ENCODE measurements at regions not wholly inside any gene's neighbourhood (a gene's known extent, or its start where the extent isn't known, plus 50 kb on each side); places are given as distances from the start of the nearest gene placed in this dataset.

- no peaks in the 10 kb centered on the region for H3K79me2 ChIP-seq (ENCODE audit: insufficient read depth, low read length)
- TF ChIP-seq POLR2A (IDR thresholded peaks at IDR 0.05; ENCODE audit: borderline replicate concordance, extremely low read depth, insufficient read depth, insufficient read length) = no peak
- no peaks in the 10 kb centered on the region for H3K4me1 ChIP-seq (ENCODE audit: control insufficient read depth in 1 of 2, insufficient read depth in 2 of 2, low read length in 2 of 2)
- BruUV-seq (replicated peaks) = no TSS peak
- H3K4me2 ChIP-seq (ENCODE audit: low read length) = no peak overlapping the region
- H3K9me3 ChIP-seq (ENCODE audit: control insufficient read depth in 1 of 2, insufficient read depth in 1 of 2, low read depth in 1 of 2, low read length in 2 of 2) = no peaks in the 10 kb centered on the region
- H2AFZ ChIP-seq (ENCODE audit: low read depth, low read length, poor library complexity, severe bottlenecking) = no peak overlapping the region
- DNase-seq (ENCODE audit: low read depth, low spot score) (no peak), ATAC-seq (no peak)
- ChIA-PET POLR2A (no interaction called here), CTCF (no interaction called here), RAD21 (ENCODE audit: low non-redundant PET in 1 of 2, low total read pairs in 2 of 2, uncharacterized antibody in 2 of 2, unreplicated experiment in 2 of 2) (no interaction called here)
- H3K27me3 ChIP-seq (ENCODE audit: insufficient read depth, low read length) = no peaks in the 10 kb centered on the region
- no peak overlapping the region for H3K9ac ChIP-seq (ENCODE audit: low read length)
- no peaks in the 10 kb centered on the region for H4K20me1 ChIP-seq (ENCODE audit: insufficient read depth)
- no peaks in the 10 kb centered on the region for H3K9me2 ChIP-seq (ENCODE audit: insufficient read depth)
- no peak overlapping the region for H3K4me3 ChIP-seq (replicated peaks in 1 of 2; ENCODE audit: low read depth in 1 of 2, low read length in 2 of 2)
- H3K27ac ChIP-seq (ENCODE audit: low read depth, low read length) = no peak overlapping the region
- no peaks in the 10 kb centered on the region for H3K36me3 ChIP-seq (ENCODE audit: control insufficient read depth in 1 of 2, insufficient read depth in 2 of 2, low read length in 2 of 2)
- intact Hi-C loops (cut with micrococcal nuclease) = no loop called here
These were observed 547.4 kb upstream of the AGA start for GRCh38 chr4:177989503-177990201.

- H3K4me1 ChIP-seq (ENCODE audit: control insufficient read depth in 1 of 2, insufficient read depth in 2 of 2, low read length in 2 of 2) = no peaks in the 10 kb centered on the region
- RAD21 ChIA-PET (ENCODE audit: low non-redundant PET in 1 of 2, low total read pairs in 2 of 2, uncharacterized antibody in 2 of 2, unreplicated experiment in 2 of 2) = no interaction called here
- intact Hi-C loops (cut with micrococcal nuclease) = no loop called here
- no peaks in the 10 kb centered on the region for H3K36me3 ChIP-seq (ENCODE audit: control insufficient read depth in 1 of 2, insufficient read depth in 2 of 2, low read length in 2 of 2)
- no TSS peak for BruUV-seq (replicated peaks)
- H2AFZ ChIP-seq (ENCODE audit: low read depth, low read length, poor library complexity, severe bottlenecking) = no peak overlapping the region
- no peak overlapping the region for H3K27ac ChIP-seq (ENCODE audit: low read depth, low read length)
- DNase-seq (ENCODE audit: low read depth, low spot score) (no peak), ATAC-seq (no peak)
- CTCF ChIA-PET = no interaction called here
- H3K4me2 ChIP-seq (ENCODE audit: low read length) = no peak overlapping the region
- TF ChIP-seq TCF7L2 (IDR thresholded peaks at IDR 0.05; ENCODE audit: borderline replicate concordance, extremely low read depth, insufficient read depth, insufficient read length) = no peak
- TF ChIP-seq ATF3 (IDR thresholded peaks at IDR 0.05) = no peak
- TF ChIP-seq SIN3A (IDR thresholded peaks at IDR 0.05; ENCODE audit: low read depth) = no peak
- TF ChIP-seq EZH2 (IDR thresholded peaks at IDR 0.05) = no peak
- no peak for TF ChIP-seq SP1 (IDR thresholded peaks at IDR 0.05; ENCODE audit: low read depth)
- TF ChIP-seq POLR2A (IDR thresholded peaks at IDR 0.05; ENCODE audit: borderline replicate concordance, extremely low read depth, insufficient read depth, insufficient read length) = no peak
- TF ChIP-seq REST (IDR thresholded peaks at IDR 0.05; ENCODE audit: low read depth) = no peak
- no peak for TF ChIP-seq RAD21 (IDR thresholded peaks at IDR 0.05; ENCODE audit: low read depth)
- TF ChIP-seq ELF1 (IDR thresholded peaks at IDR 0.05; ENCODE audit: borderline replicate concordance, low read depth) = no peak
- no peak for TF ChIP-seq EZH2phosphoT487 (IDR thresholded peaks at IDR 0.05; ENCODE audit: borderline replicate concordance)
- no peak for TF ChIP-seq JUND (IDR thresholded peaks at IDR 0.05)
- H4K20me1 ChIP-seq (ENCODE audit: insufficient read depth) = no peaks in the 10 kb centered on the region
- POLR2A ChIA-PET = no interaction called here
- no peaks in the 10 kb centered on the region for H3K9me3 ChIP-seq (ENCODE audit: control insufficient read depth in 1 of 2, insufficient read depth in 1 of 2, low read depth in 1 of 2, low read length in 2 of 2)
- H3K4me3 ChIP-seq (replicated peaks in 1 of 2; ENCODE audit: low read depth in 1 of 2, low read length in 2 of 2) = no peak overlapping the region
- H3K27me3 ChIP-seq (ENCODE audit: insufficient read depth, low read length) = no peaks in the 10 kb centered on the region
- no peaks in the 10 kb centered on the region for H3K9me2 ChIP-seq (ENCODE audit: insufficient read depth)
- H3K9ac ChIP-seq (ENCODE audit: low read length) = no peak overlapping the region
- H3K79me2 ChIP-seq (ENCODE audit: insufficient read depth, low read length) = no peaks in the 10 kb centered on the region
These were observed 560.9 kb upstream of the AGA start for GRCh38 chr4:178003098-178003657.

Data from HCT116 (cell line).